ENCODE measurements at regions not wholly inside any gene's neighbourhood (a gene's known extent, or its start where the extent isn't known, plus 50 kb on each side); places are given as distances from the start of the nearest gene placed in this dataset.
A peak's percentile ranks its signal among the peaks of the same experiment; 100 is the strongest.

- TF ChIP-seq, protein P1, sequence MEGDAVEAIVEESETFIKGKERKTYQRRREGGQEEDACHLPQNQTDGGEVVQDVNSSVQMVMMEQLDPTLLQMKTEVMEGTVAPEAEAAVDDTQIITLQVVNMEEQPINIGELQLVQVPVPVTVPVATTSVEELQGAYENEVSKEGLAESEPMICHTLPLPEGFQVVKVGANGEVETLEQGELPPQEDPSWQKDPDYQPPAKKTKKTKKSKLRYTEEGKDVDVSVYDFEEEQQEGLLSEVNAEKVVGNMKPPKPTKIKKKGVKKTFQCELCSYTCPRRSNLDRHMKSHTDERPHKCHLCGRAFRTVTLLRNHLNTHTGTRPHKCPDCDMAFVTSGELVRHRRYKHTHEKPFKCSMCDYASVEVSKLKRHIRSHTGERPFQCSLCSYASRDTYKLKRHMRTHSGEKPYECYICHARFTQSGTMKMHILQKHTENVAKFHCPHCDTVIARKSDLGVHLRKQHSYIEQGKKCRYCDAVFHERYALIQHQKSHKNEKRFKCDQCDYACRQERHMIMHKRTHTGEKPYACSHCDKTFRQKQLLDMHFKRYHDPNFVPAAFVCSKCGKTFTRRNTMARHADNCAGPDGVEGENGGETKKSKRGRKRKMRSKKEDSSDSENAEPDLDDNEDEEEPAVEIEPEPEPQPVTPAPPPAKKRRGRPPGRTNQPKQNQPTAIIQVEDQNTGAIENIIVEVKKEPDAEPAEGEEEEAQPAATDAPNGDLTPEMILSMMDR (IDR thresholded peaks at IDR 0.05), result no peak
- Mint-ChIP-seq H3K36me3 (ENCODE audit: low read depth) (no peaks in the 10 kb centered on the region), H3K4me3 (ENCODE audit: unreplicated experiment) (peak overlapping the region; percentile 61), H3K9me3 (ENCODE audit: low read depth) (no peaks in the 10 kb centered on the region), H3K27me3 (ENCODE audit: low read depth) (no peaks in the 10 kb centered on the region), H3K4me1 (ENCODE audit: low read depth) (peaks cover 50% of the 10 kb centered on the region), H3K27ac (ENCODE audit: unreplicated experiment) (peak overlapping the region; percentile 17)
- DNase-seq (ENCODE audit: low spot score), result no peak
Observed at GRCh38 chr5:167754501-167755021, 536.9 kb upstream of the WWC1 start.

DNA sequence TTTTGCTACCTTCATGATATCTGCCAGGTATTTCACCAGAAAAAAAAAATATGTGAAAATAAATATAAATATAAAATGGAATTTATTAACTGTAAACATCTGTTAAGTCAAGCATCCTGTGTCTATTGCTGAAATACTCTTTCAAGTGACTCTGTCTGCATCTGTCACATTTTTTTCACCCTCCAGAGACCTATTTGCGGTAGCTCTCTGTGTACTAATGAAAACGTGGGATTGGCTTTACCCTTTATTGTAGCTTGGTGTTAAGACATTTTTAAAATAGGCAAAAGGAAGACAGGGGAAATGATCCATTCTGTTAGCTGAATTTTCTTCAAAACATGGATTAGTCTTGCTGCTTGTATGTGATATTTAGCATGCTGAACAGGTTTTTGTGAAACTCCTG lies 536.0 kb upstream of the WWC1 start:
- Mint-ChIP-seq H3K4me3 (ENCODE audit: unreplicated experiment) (peak overlapping the region; percentile 42), H3K27ac (ENCODE audit: unreplicated experiment) (no peak overlapping the region), H3K36me3 (ENCODE audit: low read depth) (no peaks in the 10 kb centered on the region), H3K9me3 (ENCODE audit: low read depth) (no peaks in the 10 kb centered on the region), H3K27me3 (ENCODE audit: low read depth) (no peaks in the 10 kb centered on the region), H3K4me1 (ENCODE audit: low read depth) (peaks cover 56% of the 10 kb centered on the region)
- TF ChIP-seq, protein P1 (IDR thresholded peaks at IDR 0.05), result no peak
- DNase-seq (ENCODE audit: low spot score), result no peak

DNA sequence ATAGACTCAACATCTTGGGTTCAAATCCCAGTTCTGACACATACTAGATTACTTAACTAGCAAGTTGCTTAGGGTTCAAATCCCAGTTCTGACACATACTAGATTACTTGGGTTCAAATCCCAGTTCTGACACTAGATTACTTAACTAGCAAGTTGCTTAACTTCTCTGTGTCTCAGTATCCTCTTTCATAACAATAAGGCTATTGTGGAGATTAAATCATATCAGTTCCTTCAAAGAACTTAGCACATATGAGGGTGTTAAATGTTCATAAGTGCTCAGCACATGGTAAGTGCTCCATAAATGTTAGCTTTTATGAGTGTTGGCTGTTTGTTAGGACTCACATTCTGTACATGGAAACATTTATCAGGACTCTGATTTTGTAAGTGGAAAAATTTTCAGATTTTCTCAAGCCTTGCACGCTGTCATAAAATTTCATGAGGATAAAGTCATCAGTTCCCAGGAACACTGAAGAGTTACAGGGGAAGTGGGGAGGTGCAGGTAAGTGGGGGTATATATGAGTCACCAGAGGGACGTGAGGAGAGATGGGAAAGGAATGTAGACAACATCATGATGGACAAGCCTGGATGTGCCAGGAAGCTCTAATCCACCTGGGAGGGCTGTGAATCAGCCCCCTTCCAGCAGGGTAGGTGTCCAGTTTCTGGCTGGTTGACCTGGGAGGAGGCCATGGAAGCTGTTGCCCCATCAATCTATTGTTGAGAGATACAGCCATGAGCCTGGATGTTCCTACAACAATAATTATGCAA lies 532.2 kb upstream of the WWC1 start:
- H3K36me3 Mint-ChIP-seq (ENCODE audit: low read depth), result no peaks in the 10 kb centered on the region
- TF ChIP-seq, protein P1 (IDR thresholded peaks at IDR 0.05), result no peak
- peaks cover 37% of the 10 kb centered on the region for H3K4me1 Mint-ChIP-seq (ENCODE audit: low read depth)
- DNase-seq (ENCODE audit: low spot score), result no peak
- no peaks in the 10 kb centered on the region for H3K9me3 Mint-ChIP-seq (ENCODE audit: low read depth)
- peak overlapping the region; percentile 46 for H3K27ac Mint-ChIP-seq (ENCODE audit: unreplicated experiment)
- peaks cover 5% of the 10 kb centered on the region for H3K27me3 Mint-ChIP-seq (ENCODE audit: low read depth)
- H3K4me3 Mint-ChIP-seq (ENCODE audit: unreplicated experiment), result no peak overlapping the region

DNA sequence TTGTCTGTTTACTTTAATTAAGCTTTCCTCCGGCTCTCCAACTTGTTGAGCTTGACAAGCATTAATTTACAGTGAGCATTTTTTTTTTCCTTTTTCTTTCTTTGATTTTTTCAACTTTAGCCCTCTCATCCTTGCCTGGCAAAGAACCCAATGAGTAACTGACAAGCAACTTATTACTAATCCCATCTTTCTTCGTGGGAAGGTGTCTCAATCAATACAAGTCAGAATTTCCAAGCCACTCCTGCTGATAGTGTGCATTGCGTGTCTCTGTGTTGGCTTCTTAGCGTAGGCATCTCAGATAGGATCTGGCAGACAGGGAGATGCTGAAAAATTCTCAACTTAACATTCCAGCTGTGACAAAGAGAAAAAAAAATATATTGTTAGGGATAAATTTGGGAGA lies 527.7 kb upstream of the WWC1 start:
- H3K4me1 Mint-ChIP-seq (ENCODE audit: low read depth), result peaks cover 11% of the 10 kb centered on the region
- peaks cover 10% of the 10 kb centered on the region for H3K27me3 Mint-ChIP-seq (ENCODE audit: low read depth)
- no peak for DNase-seq (ENCODE audit: low spot score)
- no peaks in the 10 kb centered on the region for H3K36me3 Mint-ChIP-seq (ENCODE audit: low read depth)
- H3K27ac Mint-ChIP-seq (ENCODE audit: unreplicated experiment), result no peak overlapping the region
- no peak overlapping the region for H3K4me3 Mint-ChIP-seq (ENCODE audit: unreplicated experiment)
- H3K9me3 Mint-ChIP-seq (ENCODE audit: low read depth), result no peaks in the 10 kb centered on the region
- TF ChIP-seq, protein P1 (IDR thresholded peaks at IDR 0.05), result no peak

DNA sequence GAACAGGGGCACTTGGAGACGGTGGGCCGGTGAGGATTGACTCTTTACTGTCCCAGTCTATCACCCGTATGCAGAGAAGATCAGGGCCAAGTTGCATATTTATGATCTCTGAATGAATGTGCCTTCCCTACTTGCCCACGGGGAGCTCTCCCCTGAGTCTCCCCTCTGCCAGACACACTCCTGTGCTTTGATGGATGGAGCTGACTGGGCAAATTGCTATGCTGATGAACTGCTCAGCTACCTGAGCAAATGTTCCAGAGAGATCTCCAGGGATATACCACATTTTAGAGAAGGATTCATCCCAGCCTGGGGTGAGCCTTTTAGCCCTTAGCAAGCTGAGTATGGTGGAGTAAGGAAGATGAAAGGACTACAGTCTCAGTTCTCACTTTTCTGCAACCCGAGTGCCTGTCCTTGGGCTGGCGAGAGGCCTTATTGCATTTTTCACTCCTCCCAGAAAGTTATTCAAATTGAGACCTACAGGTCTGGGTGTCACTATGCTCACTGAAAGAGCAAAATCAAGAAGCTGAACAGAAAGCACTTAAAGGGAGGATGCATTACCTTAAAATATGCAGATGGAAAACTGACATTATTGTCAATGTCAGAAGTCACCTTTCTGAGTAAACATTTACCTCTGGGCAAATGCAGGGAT lies 526.7 kb upstream of the WWC1 start:
- Mint-ChIP-seq H3K4me1 (ENCODE audit: low read depth) (peaks cover 4% of the 10 kb centered on the region), H3K27me3 (ENCODE audit: low read depth) (peaks cover 10% of the 10 kb centered on the region), H3K9me3 (ENCODE audit: low read depth) (no peaks in the 10 kb centered on the region), H3K27ac (ENCODE audit: unreplicated experiment) (no peak overlapping the region), H3K36me3 (ENCODE audit: low read depth) (no peaks in the 10 kb centered on the region), H3K4me3 (ENCODE audit: unreplicated experiment) (no peak overlapping the region)
- no peak for DNase-seq (ENCODE audit: low spot score)
- TF ChIP-seq, protein P1 (IDR thresholded peaks at IDR 0.05), result no peak
